H1 (cell line): ENCODE measurements at regions not wholly inside any gene's neighbourhood (a gene's known extent, or its start where the extent isn't known, plus 50 kb on each side); places are given as distances from the start of the nearest gene placed in this dataset.
A peak's percentile ranks its signal among the peaks of the same experiment; 100 is the strongest.

ENCODE experiments used
- EP300 ChIP-seq, 2 experiments: IDR thresholded peaks; 1 replicate in 1 of 2; 2 replicates in 1 of 2; pipeline ENCODE4 v1.6.1; 2011 to 2012; ENCODE audit warnings: low read depth in 2 of 2, low read length in 2 of 2, mild to moderate bottlenecking in 2 of 2, borderline replicate concordance in 1 of 2, inconsistent platforms in 1 of 2, moderate library complexity in 1 of 2
- GTF2F1 ChIP-seq: IDR thresholded peaks from 2 replicates; pipeline ENCODE4 v1.6.1; 2012; ENCODE audit warnings: low read depth, low read length, improper control_type of control experiment, borderline replicate concordance
- TF ChIP-seq, protein P1 (sequence below), 3 experiments: IDR thresholded peaks; 1 replicate in 2 of 3; 2 replicates in 1 of 3; pipeline versions ENCODE4 v1.5.1 to v1.6.1; 2011; ENCODE audit warnings: low read length in 3 of 3, mild to moderate bottlenecking in 3 of 3, inconsistent platforms in 2 of 3, low read depth in 1 of 3, moderate library complexity in 1 of 3; ENCODE audit not compliant: insufficient read depth in 1 of 3; ENCODE audit errors: control extremely low read depth in 1 of 3

GRCh38 chr2:228507870-228508269, 326.4 kb upstream of the SPHKAP start:
- TF ChIP-seq, protein P1, sequence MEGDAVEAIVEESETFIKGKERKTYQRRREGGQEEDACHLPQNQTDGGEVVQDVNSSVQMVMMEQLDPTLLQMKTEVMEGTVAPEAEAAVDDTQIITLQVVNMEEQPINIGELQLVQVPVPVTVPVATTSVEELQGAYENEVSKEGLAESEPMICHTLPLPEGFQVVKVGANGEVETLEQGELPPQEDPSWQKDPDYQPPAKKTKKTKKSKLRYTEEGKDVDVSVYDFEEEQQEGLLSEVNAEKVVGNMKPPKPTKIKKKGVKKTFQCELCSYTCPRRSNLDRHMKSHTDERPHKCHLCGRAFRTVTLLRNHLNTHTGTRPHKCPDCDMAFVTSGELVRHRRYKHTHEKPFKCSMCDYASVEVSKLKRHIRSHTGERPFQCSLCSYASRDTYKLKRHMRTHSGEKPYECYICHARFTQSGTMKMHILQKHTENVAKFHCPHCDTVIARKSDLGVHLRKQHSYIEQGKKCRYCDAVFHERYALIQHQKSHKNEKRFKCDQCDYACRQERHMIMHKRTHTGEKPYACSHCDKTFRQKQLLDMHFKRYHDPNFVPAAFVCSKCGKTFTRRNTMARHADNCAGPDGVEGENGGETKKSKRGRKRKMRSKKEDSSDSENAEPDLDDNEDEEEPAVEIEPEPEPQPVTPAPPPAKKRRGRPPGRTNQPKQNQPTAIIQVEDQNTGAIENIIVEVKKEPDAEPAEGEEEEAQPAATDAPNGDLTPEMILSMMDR (IDR thresholded peaks at IDR 0.05; ENCODE audit: control extremely low read depth in 1 of 3, insufficient read depth in 1 of 3, low read depth in 1 of 3, low read length in 3 of 3): no peak
- no peak for TF ChIP-seq GTF2F1
- 0 out of 3 replicates have a peak, but pooled peaks of 1 of the 2 experiments have one; percentile 53 for TF ChIP-seq EP300 (IDR thresholded peaks at IDR 0.05; ENCODE audit: borderline replicate concordance in 1 of 2, low read depth in 2 of 2, low read length in 2 of 2)
